Epithelial cell of esophagus (primary cell): ENCODE measurements at regions not wholly inside any gene's neighbourhood (a gene's known extent, or its start where the extent isn't known, plus 50 kb on each side); places are given as distances from the start of the nearest gene placed in this dataset.

Source experiments
- DNase-seq: peaks from one replicate; pipeline ENCODE4 v3.0.0; 2010; ENCODE audit warnings: low read depth
- H3K4me3 ChIP-seq: 2 replicates; pipeline ENCODE4 v1.5.1; 2011; ENCODE audit warnings: mild to moderate bottlenecking, low read length, control low read depth
- TF ChIP-seq, protein P1 (sequence below): IDR thresholded peaks from 2 replicates; pipeline ENCODE4 v1.5.1; 2011; ENCODE audit warnings: low read depth, mild to moderate bottlenecking, low read length, control low read depth, inconsistent platforms; ENCODE audit not compliant: insufficient read depth; ENCODE audit errors: missing control alignments

DNA sequence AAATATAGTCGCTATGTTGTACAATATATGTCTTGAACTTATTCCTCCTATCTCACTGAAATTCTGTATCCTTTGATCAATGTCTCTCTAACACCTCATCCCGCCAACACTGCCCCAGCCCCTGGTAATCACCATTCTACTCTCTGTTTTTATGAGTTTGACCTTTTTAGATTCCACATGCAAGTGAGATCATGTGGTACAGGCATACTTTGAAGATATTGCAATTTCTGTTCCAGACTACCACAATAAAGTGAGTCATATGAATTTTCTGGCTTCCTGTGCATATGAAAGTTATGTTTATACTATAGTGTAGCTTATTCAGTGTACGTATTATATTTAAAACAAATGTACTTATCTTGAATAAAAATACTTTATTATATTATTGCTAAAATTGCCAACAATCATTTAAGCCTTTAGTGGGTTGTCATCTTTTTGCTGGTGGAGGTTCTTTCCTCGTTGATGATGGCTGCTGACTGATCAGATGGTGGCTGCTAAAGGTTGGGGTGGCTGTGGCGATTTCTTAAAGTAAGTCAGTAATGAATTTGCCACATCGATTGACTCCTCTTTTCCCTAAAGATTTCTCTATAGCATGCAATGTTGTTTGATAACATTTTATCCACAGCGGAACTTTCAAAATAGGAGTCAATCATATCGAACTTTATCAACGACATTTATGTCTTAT, 257.2 kb downstream of the NFKBIZ start:
- TF ChIP-seq, protein P1, sequence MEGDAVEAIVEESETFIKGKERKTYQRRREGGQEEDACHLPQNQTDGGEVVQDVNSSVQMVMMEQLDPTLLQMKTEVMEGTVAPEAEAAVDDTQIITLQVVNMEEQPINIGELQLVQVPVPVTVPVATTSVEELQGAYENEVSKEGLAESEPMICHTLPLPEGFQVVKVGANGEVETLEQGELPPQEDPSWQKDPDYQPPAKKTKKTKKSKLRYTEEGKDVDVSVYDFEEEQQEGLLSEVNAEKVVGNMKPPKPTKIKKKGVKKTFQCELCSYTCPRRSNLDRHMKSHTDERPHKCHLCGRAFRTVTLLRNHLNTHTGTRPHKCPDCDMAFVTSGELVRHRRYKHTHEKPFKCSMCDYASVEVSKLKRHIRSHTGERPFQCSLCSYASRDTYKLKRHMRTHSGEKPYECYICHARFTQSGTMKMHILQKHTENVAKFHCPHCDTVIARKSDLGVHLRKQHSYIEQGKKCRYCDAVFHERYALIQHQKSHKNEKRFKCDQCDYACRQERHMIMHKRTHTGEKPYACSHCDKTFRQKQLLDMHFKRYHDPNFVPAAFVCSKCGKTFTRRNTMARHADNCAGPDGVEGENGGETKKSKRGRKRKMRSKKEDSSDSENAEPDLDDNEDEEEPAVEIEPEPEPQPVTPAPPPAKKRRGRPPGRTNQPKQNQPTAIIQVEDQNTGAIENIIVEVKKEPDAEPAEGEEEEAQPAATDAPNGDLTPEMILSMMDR, result no peak
- no peak overlapping the region for H3K4me3 ChIP-seq
- DNase-seq, result peak; percentile 41

DNA sequence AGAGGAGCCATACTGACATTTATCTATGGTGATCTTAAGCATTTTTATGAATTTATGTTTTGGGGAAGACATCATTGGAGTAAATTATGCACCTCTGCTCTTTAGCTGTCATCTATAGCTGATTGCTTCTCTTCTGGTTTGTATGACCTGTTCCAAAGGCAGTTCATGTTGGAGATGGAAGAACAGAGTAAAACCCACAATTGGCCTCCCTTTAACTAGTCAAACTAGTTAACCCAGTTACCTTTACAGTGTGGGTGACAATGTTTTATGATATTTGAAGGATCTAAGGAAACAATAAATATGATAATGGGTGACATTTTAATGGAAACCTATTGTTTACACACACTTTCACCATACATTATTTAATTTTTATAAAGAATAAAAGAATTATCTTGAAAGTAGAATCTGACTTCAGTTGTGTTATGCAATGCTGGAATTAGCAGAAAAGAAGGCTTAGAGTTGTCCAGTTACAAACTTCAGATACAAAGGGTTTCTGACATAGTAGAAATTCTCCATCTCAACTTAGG, 263.5 kb downstream of the NFKBIZ start:
- TF ChIP-seq, protein P1, result no peak

GRCh38 chr3:102113421-102114041, 264.2 kb downstream of the NFKBIZ start:
- H3K4me3 ChIP-seq, result no peak overlapping the region
- TF ChIP-seq, protein P1, result no peak
- no peak for DNase-seq

More for the DNA sequence above, 263.5 kb downstream of the NFKBIZ start:
- H3K4me3 ChIP-seq, result no peak overlapping the region
- peak; percentile 57 for DNase-seq

GRCh38 chr3:102114264-102114979, 265.1 kb downstream of the NFKBIZ start:
- H3K4me3 ChIP-seq, result no peak overlapping the region
- TF ChIP-seq, protein P1, result no peak
- DNase-seq, result no peak

DNA sequence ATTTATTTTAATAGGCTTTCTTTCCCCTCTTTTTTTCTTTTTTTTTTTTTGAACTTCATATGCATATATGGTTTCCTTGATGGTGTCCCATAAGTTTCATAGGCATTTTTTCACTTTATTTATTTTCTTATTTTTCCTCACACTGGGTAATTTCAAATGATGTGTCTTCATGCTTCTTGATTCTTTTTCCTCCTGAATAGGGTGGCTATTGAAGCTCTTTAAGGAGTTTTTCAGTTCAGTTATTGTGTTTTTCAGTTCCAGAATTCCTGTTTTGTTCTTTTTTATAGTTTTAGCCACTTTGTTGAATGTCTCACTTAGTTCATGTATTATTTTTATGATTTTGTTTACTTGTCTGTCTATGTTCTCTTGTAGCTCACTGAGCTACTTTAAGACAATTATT, 273.2 kb downstream of the NFKBIZ start:
- no peak overlapping the region for H3K4me3 ChIP-seq
- DNase-seq, result no peak
- TF ChIP-seq, protein P1, result no peak

DNA sequence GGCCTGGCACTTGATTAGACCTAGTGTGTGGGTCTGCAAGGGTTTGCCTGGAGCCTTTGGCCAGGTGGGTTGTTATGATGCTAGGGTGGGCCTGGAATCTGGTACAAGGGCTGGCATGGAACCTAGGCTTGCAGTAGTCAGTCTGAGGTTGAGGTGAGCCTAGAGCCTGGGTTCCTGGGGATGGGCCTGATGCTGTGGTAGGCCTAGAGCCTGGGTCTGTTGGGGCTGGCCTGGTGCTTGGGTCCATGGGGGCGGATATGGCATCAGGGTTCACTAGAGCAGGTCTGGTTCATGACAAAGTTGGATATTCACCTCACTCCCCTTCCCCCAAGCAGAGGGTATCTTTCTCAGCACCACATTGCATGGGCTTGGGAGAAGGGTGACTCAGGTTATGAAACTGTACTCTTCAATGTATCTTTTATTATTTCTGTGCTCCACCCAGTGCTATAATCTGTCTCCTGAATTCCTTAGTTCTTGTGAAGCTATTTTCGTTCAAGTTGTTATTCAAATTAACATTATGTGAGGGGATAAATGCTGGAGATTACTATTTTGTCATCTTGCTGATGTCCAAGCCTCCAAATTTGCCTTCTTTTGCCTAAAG, 274.4 kb downstream of the NFKBIZ start:
- DNase-seq, result peak; percentile 88
- TF ChIP-seq, protein P1, result no peak
- H3K4me3 ChIP-seq, result no peak overlapping the region
